WTC11 (cell line): ENCODE measurements at regions not wholly inside any gene's neighbourhood (a gene's known extent, or its start where the extent isn't known, plus 50 kb on each side); places are given as distances from the start of the nearest gene placed in this dataset.

ENCODE experiments used
- ARID4B ChIP-seq: sonication (generic); formaldehyde crosslinking; IDR thresholded peaks from 2 replicates; pipeline ENCODE4 v1.8.0; 2023; ENCODE audit warnings: missing genetic modification reagents, mild to moderate bottlenecking, borderline replicate concordance
- ATF3 ChIP-seq: sonication (generic); formaldehyde crosslinking; conservative IDR thresholded peaks from 2 replicates; pipeline ENCODE4 v1.8.1; 2022; ENCODE audit warnings: mild to moderate bottlenecking, missing genetic modification reagents
- CTCF ChIP-seq: fragments of 200-600 bp; IDR thresholded peaks from 2 replicates; pipeline ENCODE4 v1.8.0; 2022; ENCODE audit warnings: antibody characterized with exemption
- E2F5 ChIP-seq: sonication (generic); formaldehyde crosslinking; IDR thresholded peaks from 2 replicates; pipeline ENCODE4 v1.8.1; 2022; ENCODE audit warnings: mild to moderate bottlenecking, moderate library complexity, missing genetic modification reagents
- ESRRA ChIP-seq: sonication (generic); formaldehyde crosslinking; IDR thresholded peaks from 2 replicates; pipeline ENCODE4 v1.8.1; 2022; ENCODE audit warnings: mild to moderate bottlenecking, missing genetic modification reagents, borderline replicate concordance
- MLX ChIP-seq: sonication (generic); formaldehyde crosslinking; IDR thresholded peaks from 2 replicates; pipeline ENCODE4 v1.8.1; 2023; ENCODE audit warnings: mild to moderate bottlenecking, missing genetic modification reagents, moderate library complexity
- SP1 ChIP-seq: sonication (generic); formaldehyde crosslinking; conservative IDR thresholded peaks from 2 replicates; pipeline ENCODE4 v1.8.1; 2022; ENCODE audit warnings: missing genetic modification reagents
- TF ChIP-seq, protein P1 (sequence below): sonication (generic); formaldehyde crosslinking; IDR thresholded peaks from 2 replicates; pipeline ENCODE4 v1.8.0; 2023; ENCODE audit warnings: mild to moderate bottlenecking, missing genetic modification reagents
- TF ChIP-seq, protein P2 (sequence below): sonication (generic); formaldehyde crosslinking; IDR thresholded peaks from 2 replicates; pipeline ENCODE4 v1.8.1; 2022; ENCODE audit warnings: low read depth, mild to moderate bottlenecking, moderate library complexity, missing genetic modification reagents, borderline replicate concordance

DNA sequence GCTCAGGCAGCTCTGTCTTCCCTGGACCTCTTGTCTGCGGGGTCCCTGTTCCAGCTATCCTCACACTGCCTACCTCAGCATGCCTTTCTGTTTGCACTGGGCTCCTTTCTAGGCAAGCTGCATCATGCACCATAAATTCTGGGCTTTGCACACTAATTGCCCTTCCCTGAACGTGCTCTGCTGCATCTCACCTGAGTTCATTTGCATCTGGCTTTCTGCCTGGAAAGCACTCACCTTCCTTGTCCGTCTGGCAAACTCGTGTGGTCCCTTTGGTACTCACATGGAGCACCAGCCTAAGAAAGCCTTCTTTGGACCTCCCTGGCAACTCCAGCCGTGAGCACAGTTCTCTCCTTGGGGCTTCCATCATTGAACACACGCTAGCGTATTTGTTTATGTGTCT, 365.6 kb downstream of the SV2B start:
- TF ChIP-seq MLX (CRISPR knock-in tag): no peak
- TF ChIP-seq ARID4B (CRISPR knock-in tag): no peak
- TF ChIP-seq ESRRA (CRISPR knock-in tag): no peak
- TF ChIP-seq CTCF: no peak
- TF ChIP-seq ATF3: no peak
- TF ChIP-seq, protein P1, sequence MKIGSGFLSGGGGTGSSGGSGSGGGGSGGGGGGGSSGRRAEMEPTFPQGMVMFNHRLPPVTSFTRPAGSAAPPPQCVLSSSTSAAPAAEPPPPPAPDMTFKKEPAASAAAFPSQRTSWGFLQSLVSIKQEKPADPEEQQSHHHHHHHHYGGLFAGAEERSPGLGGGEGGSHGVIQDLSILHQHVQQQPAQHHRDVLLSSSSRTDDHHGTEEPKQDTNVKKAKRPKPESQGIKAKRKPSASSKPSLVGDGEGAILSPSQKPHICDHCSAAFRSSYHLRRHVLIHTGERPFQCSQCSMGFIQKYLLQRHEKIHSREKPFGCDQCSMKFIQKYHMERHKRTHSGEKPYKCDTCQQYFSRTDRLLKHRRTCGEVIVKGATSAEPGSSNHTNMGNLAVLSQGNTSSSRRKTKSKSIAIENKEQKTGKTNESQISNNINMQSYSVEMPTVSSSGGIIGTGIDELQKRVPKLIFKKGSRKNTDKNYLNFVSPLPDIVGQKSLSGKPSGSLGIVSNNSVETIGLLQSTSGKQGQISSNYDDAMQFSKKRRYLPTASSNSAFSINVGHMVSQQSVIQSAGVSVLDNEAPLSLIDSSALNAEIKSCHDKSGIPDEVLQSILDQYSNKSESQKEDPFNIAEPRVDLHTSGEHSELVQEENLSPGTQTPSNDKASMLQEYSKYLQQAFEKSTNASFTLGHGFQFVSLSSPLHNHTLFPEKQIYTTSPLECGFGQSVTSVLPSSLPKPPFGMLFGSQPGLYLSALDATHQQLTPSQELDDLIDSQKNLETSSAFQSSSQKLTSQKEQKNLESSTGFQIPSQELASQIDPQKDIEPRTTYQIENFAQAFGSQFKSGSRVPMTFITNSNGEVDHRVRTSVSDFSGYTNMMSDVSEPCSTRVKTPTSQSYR: no peak
- TF ChIP-seq, protein P2, sequence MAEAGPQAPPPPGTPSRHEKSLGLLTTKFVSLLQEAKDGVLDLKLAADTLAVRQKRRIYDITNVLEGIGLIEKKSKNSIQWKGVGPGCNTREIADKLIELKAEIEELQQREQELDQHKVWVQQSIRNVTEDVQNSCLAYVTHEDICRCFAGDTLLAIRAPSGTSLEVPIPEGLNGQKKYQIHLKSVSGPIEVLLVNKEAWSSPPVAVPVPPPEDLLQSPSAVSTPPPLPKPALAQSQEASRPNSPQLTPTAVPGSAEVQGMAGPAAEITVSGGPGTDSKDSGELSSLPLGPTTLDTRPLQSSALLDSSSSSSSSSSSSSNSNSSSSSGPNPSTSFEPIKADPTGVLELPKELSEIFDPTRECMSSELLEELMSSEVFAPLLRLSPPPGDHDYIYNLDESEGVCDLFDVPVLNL (CRISPR knock-in tag): no peak
- no peak for TF ChIP-seq E2F5 (CRISPR knock-in tag)
- TF ChIP-seq SP1 (CRISPR knock-in tag): no peak
